Activated CD4-positive, alpha-beta memory T cell treated with anti-CD3 and anti-CD28 coated beads for 36 hours (primary cell): ENCODE measurements at regions not wholly inside any gene's neighbourhood (a gene's known extent, or its start where the extent isn't known, plus 50 kb on each side); places are given as distances from the start of the nearest gene placed in this dataset.

Experiments
- CTCF ChIA-PET: fragments of 350-600 bp; sonication (Branson Sonifier 250); formaldehyde crosslinking; loops from one replicate; lab custom pipeline; 2021; ENCODE audit warnings: antibody characterized with exemption, inconsistent platforms; lab: Charles Lee
- POLR2A ChIA-PET: fragments of 350-600 bp; sonication (Branson Sonifier 250); formaldehyde crosslinking; loops from one replicate; lab custom pipeline; 2021; ENCODE audit warnings: antibody characterized with exemption; lab: Charles Lee
- DNase-seq: peaks from one replicate; pipeline ENCODE4 v3.0.0-alpha.2; 2020
- H3K27ac Mint-ChIP-seq: one replicate; pipeline ENCODE4 v1.8.0; 2021; ENCODE audit warnings: mixed read lengths
- H3K27me3 Mint-ChIP-seq: one replicate; pipeline ENCODE4 v1.8.0; 2021; ENCODE audit warnings: mixed read lengths
- H3K36me3 Mint-ChIP-seq: one replicate; pipeline ENCODE4 v1.8.0; 2021; ENCODE audit warnings: mixed read lengths
- H3K4me1 Mint-ChIP-seq: one replicate; pipeline ENCODE4 v1.8.0; 2021; ENCODE audit warnings: low read depth, mixed read lengths
- H3K4me3 Mint-ChIP-seq: one replicate; pipeline ENCODE4 v1.8.0; 2021; ENCODE audit warnings: mild to moderate bottlenecking, mixed read lengths
- H3K9me3 Mint-ChIP-seq: one replicate; pipeline ENCODE4 v1.8.0; 2021; ENCODE audit warnings: mixed read lengths
- intact Hi-C: fragments of 100-400 bp; cut with micrococcal nuclease; formaldehyde crosslinking; loops from one replicate; pipeline ENCODE4 v1.15.1; 2023

GRCh38 chr13:27014406-27015359 lies 156.9 kb downstream of the USP12 start:
- H3K9me3 Mint-ChIP-seq, result no peaks in the 10 kb centered on the region
- H3K27me3 Mint-ChIP-seq, result peaks cover 13% of the 10 kb centered on the region
- no peaks in the 10 kb centered on the region for H3K36me3 Mint-ChIP-seq
- POLR2A ChIA-PET, result no interaction called here
- no peak overlapping the region for H3K27ac Mint-ChIP-seq
- H3K4me1 Mint-ChIP-seq, result no peaks in the 10 kb centered on the region
- H3K4me3 Mint-ChIP-seq, result no peak overlapping the region
- CTCF ChIA-PET, result no interaction called here
- no peak for DNase-seq
- intact Hi-C loops, result no loop called here

GRCh38 chr13:27012482-27013197 lies 159.0 kb downstream of the USP12 start:
- H3K27ac Mint-ChIP-seq, result no peak overlapping the region
- H3K4me1 Mint-ChIP-seq, result no peaks in the 10 kb centered on the region
- no peak overlapping the region for H3K4me3 Mint-ChIP-seq
- intact Hi-C loops, result no loop called here
- CTCF ChIA-PET, result no interaction called here
- no peaks in the 10 kb centered on the region for H3K36me3 Mint-ChIP-seq
- H3K27me3 Mint-ChIP-seq, result peaks cover 21% of the 10 kb centered on the region
- DNase-seq, result no peak
- no peaks in the 10 kb centered on the region for H3K9me3 Mint-ChIP-seq
- POLR2A ChIA-PET, result no interaction called here

GRCh38 chr13:27011661-27012060 lies 159.9 kb downstream of the USP12 start:
- CTCF ChIA-PET, result interaction anchor here (0.6 kb wide), 1 partner anchor 12 kb away, joined by 4 read pairs; no protein-coding TSS in a partner anchor
- intact Hi-C loops, result no loop called here
- H3K4me1 Mint-ChIP-seq, result peaks cover 2% of the 10 kb centered on the region
- peaks cover 26% of the 10 kb centered on the region for H3K27me3 Mint-ChIP-seq
- no peaks in the 10 kb centered on the region for H3K9me3 Mint-ChIP-seq
- POLR2A ChIA-PET, result no interaction called here
- no peak for DNase-seq
- H3K27ac Mint-ChIP-seq, result no peak overlapping the region
- H3K36me3 Mint-ChIP-seq, result no peaks in the 10 kb centered on the region
- H3K4me3 Mint-ChIP-seq, result no peak overlapping the region

GRCh38 chr13:27008733-27009132 lies 162.9 kb downstream of the USP12 start:
- no peaks in the 10 kb centered on the region for H3K36me3 Mint-ChIP-seq
- H3K27me3 Mint-ChIP-seq, result peaks cover 37% of the 10 kb centered on the region
- no peaks in the 10 kb centered on the region for H3K9me3 Mint-ChIP-seq
- intact Hi-C loops, result no loop called here
- DNase-seq, result no peak
- ChIA-PET POLR2A (no interaction called here), CTCF (interaction anchor here (0.6 kb wide), 1 partner anchor 239 kb away, joined by 3 read pairs; no protein-coding TSS in a partner anchor)
- H3K4me1 Mint-ChIP-seq, result peaks cover 4% of the 10 kb centered on the region
- H3K4me3 Mint-ChIP-seq, result no peak overlapping the region
- no peak overlapping the region for H3K27ac Mint-ChIP-seq

GRCh38 chr13:27007166-27007565 lies 164.4 kb downstream of the USP12 start:
- peaks cover 4% of the 10 kb centered on the region for H3K4me1 Mint-ChIP-seq
- no peaks in the 10 kb centered on the region for H3K9me3 Mint-ChIP-seq
- peaks cover 47% of the 10 kb centered on the region for H3K27me3 Mint-ChIP-seq
- intact Hi-C loops, result no loop called here
- H3K4me3 Mint-ChIP-seq, result no peak overlapping the region
- no peaks in the 10 kb centered on the region for H3K36me3 Mint-ChIP-seq
- no peak overlapping the region for H3K27ac Mint-ChIP-seq
- POLR2A ChIA-PET, result no interaction called here
- DNase-seq, result no peak
- CTCF ChIA-PET, result interaction anchor here (1.0 kb wide), 1 partner anchor 22 kb away, joined by 3 read pairs; no protein-coding TSS in a partner anchor

DNA sequence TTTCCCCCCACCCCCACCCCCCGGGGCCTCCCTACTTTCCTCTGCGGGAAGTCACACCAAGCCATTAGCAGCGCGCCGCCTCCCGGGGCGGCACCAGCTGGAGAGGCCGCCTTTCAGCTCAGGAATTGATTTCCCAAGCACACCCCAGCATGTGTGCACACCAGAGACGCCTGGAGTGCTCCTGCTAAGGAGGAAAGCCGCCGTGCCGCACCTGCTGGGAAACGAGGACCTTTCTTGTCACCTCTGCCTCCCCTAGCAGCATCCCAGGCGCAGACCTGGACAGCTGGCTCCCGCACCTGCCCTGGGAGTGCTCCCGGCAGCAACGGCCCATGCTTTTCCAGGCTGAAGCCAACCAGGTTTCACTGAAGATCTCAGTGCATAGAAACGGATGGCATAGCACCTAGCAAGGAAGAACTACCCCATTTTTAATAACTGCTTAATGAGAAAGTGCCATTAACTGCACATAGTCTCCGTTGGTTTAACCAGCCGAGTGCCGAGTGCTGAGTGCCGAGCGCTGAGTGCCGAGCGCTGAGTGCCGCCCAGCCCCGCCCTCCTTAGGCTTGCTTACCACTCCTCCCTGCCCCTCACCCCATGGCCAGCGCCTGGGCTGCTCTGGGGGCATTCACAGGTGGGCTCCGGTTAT lies 165.0 kb downstream of the USP12 start:
- CTCF ChIA-PET, result no interaction called here
- Mint-ChIP-seq H3K36me3 (no peaks in the 10 kb centered on the region), H3K27ac (no peak overlapping the region), H3K9me3 (no peaks in the 10 kb centered on the region), H3K27me3 (peaks cover 47% of the 10 kb centered on the region), H3K4me1 (peaks cover 4% of the 10 kb centered on the region), H3K4me3 (peak overlapping the region; percentile 12)
- POLR2A ChIA-PET, result interaction anchor here (1.9 kb wide), 1 partner anchor 10 kb away, joined by 8 read pairs; no protein-coding TSS in a partner anchor
- intact Hi-C loops, result no loop called here
- no peak for DNase-seq

GRCh38 chr13:27005976-27006518 lies 165.6 kb downstream of the USP12 start:
- peaks cover 52% of the 10 kb centered on the region for H3K27me3 Mint-ChIP-seq
- POLR2A ChIA-PET, result interaction anchor here (1.9 kb wide), 1 partner anchor 9 kb away, joined by 8 read pairs; no protein-coding TSS in a partner anchor

GRCh38 chr13:27005556-27005955 lies 166.1 kb downstream of the USP12 start:
- Mint-ChIP-seq H3K27me3 (peaks cover 51% of the 10 kb centered on the region), H3K4me3 (no peak overlapping the region), H3K36me3 (no peaks in the 10 kb centered on the region), H3K9me3 (no peaks in the 10 kb centered on the region), H3K4me1 (peaks cover 4% of the 10 kb centered on the region), H3K27ac (no peak overlapping the region)
- no peak for DNase-seq
- POLR2A ChIA-PET, result interaction anchor here (1.9 kb wide), 1 partner anchor 9 kb away, joined by 8 read pairs; no protein-coding TSS in a partner anchor
- intact Hi-C loops, result no loop called here
- CTCF ChIA-PET, result no interaction called here

More at GRCh38 chr13:27005976-27006518, 165.6 kb downstream of the USP12 start:
- intact Hi-C loops, result no loop called here
- Mint-ChIP-seq H3K4me1 (peaks cover 4% of the 10 kb centered on the region), H3K36me3 (no peaks in the 10 kb centered on the region), H3K9me3 (no peaks in the 10 kb centered on the region), H3K27ac (no peak overlapping the region), H3K4me3 (no peak overlapping the region)
- DNase-seq, result no peak
- CTCF ChIA-PET, result no interaction called here

- no peak overlapping the region for H3K27ac Mint-ChIP-seq
- intact Hi-C loops, result no loop called here
- CTCF ChIA-PET, result no interaction called here
- no peak for DNase-seq
- no peaks in the 10 kb centered on the region for H3K9me3 Mint-ChIP-seq
- peaks cover 4% of the 10 kb centered on the region for H3K4me1 Mint-ChIP-seq
- H3K4me3 Mint-ChIP-seq, result no peak overlapping the region
- no peaks in the 10 kb centered on the region for H3K36me3 Mint-ChIP-seq
- POLR2A ChIA-PET, result interaction anchor here (1.9 kb wide), 1 partner anchor 8 kb away, joined by 8 read pairs; no protein-coding TSS in a partner anchor
- H3K27me3 Mint-ChIP-seq, result peaks cover 51% of the 10 kb centered on the region
These were observed 166.7 kb downstream of the USP12 start for GRCh38 chr13:27004866-27005265.

DNA sequence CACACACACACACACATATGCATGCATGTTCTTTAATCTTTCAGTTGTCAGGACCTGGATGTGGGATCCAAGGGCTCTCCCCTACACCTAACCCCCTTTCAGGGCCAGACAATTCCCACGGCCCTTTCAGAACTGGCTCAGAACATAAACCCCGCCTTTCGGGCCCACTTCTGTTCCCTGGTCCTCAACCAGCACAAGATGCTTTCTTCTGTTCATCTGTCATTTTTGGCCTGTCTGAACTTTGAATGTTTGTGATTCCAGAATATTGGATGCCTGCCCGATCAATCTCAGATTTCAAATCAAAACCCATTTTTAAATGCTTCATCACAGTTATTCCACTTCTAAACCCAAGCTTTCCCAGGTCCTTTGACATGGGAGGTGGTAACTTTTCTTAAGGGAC lies 167.3 kb downstream of the USP12 start:
- Mint-ChIP-seq H3K36me3 (no peaks in the 10 kb centered on the region), H3K9me3 (no peaks in the 10 kb centered on the region), H3K27me3 (peaks cover 51% of the 10 kb centered on the region), H3K4me3 (no peak overlapping the region), H3K27ac (no peak overlapping the region), H3K4me1 (peaks cover 4% of the 10 kb centered on the region)
- intact Hi-C loops, result no loop called here
- ChIA-PET POLR2A (no interaction called here), CTCF (no interaction called here)
- DNase-seq, result no peak

GRCh38 chr13:27001705-27002104 lies 169.9 kb downstream of the USP12 start:
- Mint-ChIP-seq H3K27me3 (peaks cover 44% of the 10 kb centered on the region), H3K4me3 (no peak overlapping the region), H3K9me3 (no peaks in the 10 kb centered on the region), H3K4me1 (peaks cover 11% of the 10 kb centered on the region), H3K36me3 (no peaks in the 10 kb centered on the region), H3K27ac (no peak overlapping the region)
- CTCF ChIA-PET, result interaction anchor here (0.7 kb wide), 1 partner anchor 370 kb away, joined by 3 read pairs; no protein-coding TSS in a partner anchor
- DNase-seq, result no peak
- intact Hi-C loops, result no loop called here
- POLR2A ChIA-PET, result no interaction called here
